GM19099 (cell line): ENCODE measurements at regions not wholly inside any gene's neighbourhood (a gene's known extent, or its start where the extent isn't known, plus 50 kb on each side); places are given as distances from the start of the nearest gene placed in this dataset.

Experiments used
- POLR2A ChIP-seq: IDR thresholded peaks from 3 replicates; pipeline ENCODE4 v1.6.1; 2011; ENCODE audit warnings: low read depth; ENCODE audit not compliant: insufficient read length; ENCODE audit errors: extremely low read depth

GRCh38 chr20:48128436-48128835, 343.2 kb upstream of the SULF2 start:
- TF ChIP-seq POLR2A, result no peak

GRCh38 chr20:48126227-48126740, 341.0 kb upstream of the SULF2 start:
- no peak for TF ChIP-seq POLR2A

- TF ChIP-seq POLR2A, result no peak
These were observed 339.7 kb upstream of the SULF2 start for GRCh38 chr20:48124960-48125359.

- no peak for TF ChIP-seq POLR2A
These were observed 339.0 kb upstream of the SULF2 start for GRCh38 chr20:48124181-48124782.

GRCh38 chr20:48120120-48120519, 334.8 kb upstream of the SULF2 start:
- no peak for TF ChIP-seq POLR2A

GRCh38 chr20:48115502-48115901, 330.2 kb upstream of the SULF2 start:
- no peak for TF ChIP-seq POLR2A

GRCh38 chr20:48107560-48107959, 322.3 kb upstream of the SULF2 start:
- TF ChIP-seq POLR2A, result no peak

- no peak for TF ChIP-seq POLR2A
These were observed 321.1 kb upstream of the SULF2 start for GRCh38 chr20:48106428-48106827.

GRCh38 chr20:48105526-48105925, 320.2 kb upstream of the SULF2 start:
- TF ChIP-seq POLR2A, result no peak

GRCh38 chr20:48102931-48103660, 317.8 kb upstream of the SULF2 start:
- TF ChIP-seq POLR2A, result no peak

- no peak for TF ChIP-seq POLR2A
These were observed 317.0 kb upstream of the SULF2 start for GRCh38 chr20:48102076-48102787.

- TF ChIP-seq POLR2A, result no peak
These were observed 315.2 kb upstream of the SULF2 start for GRCh38 chr20:48100483-48100882.

GRCh38 chr20:48098866-48099265, 313.6 kb upstream of the SULF2 start:
- no peak for TF ChIP-seq POLR2A

- TF ChIP-seq POLR2A, result no peak
These were observed 312.8 kb upstream of the SULF2 start for GRCh38 chr20:48098099-48098498.

GRCh38 chr20:48096957-48097890, 311.9 kb upstream of the SULF2 start:
- TF ChIP-seq POLR2A, result no peak
